ENCODE measurements at regions not wholly inside any gene's neighbourhood (a gene's known extent, or its start where the extent isn't known, plus 50 kb on each side); places are given as distances from the start of the nearest gene placed in this dataset.

DNA sequence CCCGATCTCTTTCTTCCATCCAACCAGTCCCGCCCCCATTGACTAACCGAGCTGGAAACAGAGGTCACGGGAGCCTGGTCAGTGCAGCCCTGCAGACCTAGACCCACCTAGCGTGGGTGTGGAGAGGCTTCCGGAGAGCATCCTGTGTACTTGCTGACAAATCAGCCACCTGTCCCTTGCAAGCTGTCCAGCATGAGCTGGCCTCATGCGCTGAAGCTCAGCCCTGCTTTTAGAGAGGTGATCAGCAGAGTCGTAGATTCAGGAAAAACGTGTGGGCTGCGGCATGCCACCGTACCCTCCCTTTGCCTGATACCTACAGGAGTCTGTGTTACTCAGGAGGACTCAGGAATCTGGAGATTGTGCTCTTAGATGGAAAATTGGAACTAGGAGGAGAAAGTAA, 80.3 kb upstream of the UQCRFS1 start:
- DNase-seq, result no peak

DNA sequence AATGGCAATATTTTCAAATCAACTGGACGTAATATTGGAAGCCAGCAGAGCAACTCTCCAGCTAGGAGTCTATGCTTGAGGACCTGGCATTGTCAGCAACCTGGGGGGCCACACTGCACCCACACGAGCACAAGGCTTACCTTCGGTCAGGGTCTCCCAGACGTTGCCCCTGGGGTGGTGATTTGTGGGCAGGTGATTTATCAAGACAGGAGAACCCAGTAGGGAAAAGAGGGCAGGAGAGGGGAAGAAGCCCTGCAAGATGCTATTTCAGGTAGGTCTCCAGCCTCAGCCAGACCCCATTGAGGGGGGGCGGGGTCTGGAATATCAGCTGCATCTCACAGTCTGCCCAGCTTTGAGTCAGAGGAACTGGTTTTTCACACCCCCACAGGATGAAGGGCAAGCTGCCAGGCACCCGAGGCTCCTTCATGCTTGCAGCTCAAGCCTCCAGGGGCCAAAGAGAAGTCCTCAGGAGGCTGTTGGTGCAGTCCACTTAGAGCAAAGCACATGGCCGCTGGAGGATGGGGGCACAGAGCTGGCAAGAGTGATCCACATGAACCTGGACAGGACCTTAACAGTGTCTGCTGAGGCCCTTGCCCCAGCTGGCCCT, 80.9 kb upstream of the UQCRFS1 start:
- DNase-seq, result no peak

DNA sequence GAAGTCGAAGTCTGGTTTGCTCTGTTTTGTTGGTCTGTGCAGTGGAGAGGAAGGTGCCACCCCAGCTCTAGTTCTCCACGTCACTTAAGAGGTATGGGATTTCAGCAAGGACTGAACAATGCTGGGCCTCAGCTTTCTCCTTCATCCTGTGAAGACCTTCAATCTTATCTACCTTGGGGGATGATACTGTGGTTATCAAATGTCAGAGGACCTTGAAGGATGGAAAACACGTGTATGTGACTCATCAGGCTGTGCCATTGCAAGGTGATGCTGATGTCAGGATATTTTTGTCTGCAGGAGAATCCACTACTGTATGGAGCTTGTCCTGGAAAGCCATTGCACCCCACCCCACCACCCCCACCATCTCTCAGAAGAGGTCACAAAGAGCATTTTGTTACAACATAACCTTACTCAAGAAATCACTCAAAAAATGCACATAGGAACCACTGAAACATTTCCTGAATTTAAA, 81.4 kb upstream of the UQCRFS1 start:
- DNase-seq, result no peak

DNA sequence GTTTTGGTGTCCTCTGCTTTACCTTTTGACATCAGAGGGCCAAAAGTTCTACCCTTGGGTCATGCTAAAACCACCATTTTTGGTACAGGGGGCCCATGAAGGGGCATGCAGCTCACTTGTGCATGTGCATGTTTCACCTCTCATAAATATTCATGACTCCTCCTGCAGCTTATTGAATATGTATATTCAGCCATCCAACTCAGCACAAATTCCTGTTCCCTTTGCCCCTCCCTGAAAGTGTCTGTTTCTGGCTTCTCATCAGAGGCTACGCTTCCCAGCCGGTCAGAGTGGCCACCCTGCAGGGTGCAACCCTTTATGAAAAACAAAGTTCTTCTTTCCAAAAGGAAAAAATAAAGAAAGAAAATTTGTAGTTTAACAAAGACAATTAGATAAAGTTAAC, 82.3 kb upstream of the UQCRFS1 start:
- DNase-seq, result no peak

DNA sequence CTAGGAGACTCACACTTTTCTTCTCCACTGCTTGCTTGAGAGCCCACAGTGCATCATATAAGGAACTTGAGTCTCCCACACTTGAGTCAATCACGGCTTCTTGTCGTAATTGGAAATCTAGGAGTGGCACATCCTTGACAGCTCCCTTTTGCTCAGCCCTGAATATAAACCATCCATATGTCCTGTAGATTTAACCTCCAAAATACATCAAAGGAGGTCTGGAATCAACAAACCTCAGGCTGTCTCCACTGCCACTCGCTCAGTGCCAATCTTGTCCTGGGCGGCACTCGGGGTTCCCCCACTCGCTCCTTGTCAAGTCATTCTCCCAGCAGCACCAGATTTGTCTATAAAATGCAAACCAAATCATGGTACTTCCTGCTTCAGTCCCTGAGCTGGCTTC, 84.4 kb upstream of the UQCRFS1 start:
- DNase-seq, result no peak

DNA sequence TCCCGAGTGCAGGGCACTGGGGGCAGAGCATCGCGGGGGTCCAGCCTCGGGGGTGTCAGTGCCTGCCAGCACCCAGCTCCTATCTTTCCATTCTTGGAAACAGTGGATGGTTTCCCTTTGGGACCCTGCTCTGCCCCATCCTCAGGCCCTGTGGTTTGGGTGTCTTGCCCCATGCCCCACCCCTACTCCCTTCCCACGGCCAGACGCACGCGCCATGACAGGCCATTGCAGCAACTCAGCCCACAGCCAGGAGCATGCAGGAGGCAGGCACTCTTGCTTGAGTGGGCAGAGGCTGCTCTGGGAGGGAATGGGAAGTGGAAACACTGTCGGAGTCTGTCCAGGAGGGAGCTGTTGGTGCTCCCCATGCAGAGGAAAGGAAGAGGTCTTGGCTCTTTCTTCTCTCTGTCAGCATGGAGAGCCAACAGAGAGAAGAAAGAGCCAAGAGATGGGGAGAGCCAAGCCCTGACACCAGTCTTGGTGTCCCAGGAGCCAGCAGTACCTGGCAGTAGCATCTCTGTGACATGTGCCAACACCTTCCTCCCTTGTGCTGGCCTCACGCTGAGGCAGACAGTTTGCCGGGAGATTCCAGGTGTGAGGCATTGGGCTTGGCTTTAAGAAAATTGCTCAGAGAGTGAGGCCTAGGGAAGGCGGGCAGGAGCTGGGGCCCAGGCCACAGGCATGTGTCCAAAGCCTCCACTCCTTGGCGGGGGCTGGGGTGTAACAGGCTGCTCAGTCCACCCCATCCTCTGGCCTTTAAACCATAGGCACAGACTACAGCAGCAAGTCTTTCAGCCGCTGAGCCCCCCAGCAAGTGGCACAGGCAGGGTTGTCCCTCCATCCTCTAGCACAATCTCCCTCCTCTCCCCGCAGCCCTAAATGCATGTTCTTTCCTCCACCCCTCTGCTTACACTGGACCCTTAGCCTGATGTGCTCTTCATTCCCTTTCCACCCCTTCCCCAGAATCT, 86.7 kb upstream of the UQCRFS1 start:
- no peak for DNase-seq

DNA sequence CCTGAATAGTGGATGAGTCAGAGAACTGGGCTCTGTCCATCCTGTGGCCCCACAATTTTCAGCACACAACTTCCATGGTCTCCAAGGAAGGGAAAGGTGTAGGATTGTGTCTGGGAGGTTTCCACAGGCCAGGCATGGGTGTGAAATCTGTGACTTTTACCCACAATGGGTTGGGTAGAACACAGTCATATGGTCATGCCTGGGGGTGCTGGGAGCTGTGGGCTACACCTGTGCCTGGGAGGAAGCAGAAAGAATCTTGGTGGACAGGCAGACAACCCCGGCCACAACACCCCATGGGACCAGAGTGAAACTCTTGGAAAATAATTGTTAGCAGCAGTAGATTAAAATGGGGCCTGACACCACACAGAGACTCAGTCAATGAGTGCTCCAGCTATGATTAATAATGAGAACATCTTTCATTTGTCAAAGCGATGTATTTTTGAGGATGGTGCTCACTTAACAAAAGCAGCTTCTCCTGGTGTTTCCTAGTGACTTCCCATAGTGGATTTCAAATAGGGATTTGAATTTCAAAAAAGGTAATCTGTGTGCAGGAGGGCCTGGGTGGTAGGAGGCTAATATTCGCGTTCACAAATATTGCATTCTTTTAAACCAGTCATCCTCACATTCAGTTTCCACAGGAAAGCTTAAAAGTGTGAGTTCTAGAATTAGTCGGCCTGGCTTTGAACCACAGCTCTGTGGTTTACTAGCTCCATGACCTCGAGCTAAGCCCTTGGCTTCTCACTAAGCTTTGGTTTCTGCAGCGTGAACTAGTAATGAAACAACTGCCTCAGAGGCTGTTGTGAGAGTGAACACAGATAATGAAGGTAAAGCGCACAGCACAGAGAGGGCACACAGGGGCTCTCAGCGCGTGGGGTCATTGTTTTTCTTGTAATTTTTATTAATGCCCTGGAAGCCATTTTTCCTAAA, 89.3 kb upstream of the UQCRFS1 start:
- DNase-seq, result no peak

DNA sequence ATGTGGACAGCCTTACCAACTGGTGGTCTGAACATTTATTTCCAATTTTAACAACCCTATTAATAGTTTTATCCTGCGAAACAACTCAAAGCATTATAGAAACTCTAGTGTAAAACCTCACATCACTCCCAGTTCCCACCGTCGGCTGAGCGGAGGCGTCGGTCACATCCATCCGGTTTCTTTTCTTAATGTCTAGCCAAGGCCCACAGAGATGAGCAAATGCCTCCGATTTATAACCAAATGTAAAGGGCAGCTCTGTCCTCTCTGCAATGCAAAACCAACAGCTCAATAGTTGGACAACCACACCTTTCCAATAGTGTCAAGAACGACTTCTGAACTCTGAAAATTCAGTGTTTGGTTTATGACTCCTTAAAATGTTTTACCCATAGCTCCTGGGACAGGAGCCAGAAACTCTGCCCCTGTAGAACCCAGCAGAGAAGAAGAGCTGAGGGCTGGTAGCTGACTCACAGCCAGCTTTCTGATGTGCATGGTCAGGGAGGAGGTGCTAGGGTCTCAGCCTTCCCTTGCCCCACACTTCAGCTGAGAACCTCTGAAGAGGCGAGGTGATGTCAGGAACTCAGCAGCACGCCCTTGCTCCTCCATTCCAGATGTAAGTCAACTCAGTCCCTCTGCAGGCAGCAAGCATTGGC, 90.2 kb upstream of the UQCRFS1 start:
- DNase-seq, result no peak

DNA sequence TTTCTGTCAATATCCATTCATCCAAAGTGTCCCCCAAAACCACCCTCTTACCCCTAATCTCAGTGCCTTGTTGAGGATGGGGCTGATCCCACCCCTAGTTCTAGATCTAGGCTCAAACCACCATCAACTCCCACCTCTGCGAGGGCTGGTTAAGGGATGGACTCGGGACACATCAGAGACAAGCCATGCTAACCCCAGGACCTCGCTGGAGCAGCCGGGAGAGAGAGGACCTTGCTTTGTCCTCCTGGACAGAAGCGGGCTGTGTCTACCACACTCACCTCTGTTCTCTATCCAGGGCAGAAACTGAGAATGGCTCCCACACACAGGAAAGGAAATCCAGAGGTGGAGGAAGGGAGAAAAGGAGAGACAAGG, 90.8 kb upstream of the UQCRFS1 start:
- DNase-seq, result no peak

DNA sequence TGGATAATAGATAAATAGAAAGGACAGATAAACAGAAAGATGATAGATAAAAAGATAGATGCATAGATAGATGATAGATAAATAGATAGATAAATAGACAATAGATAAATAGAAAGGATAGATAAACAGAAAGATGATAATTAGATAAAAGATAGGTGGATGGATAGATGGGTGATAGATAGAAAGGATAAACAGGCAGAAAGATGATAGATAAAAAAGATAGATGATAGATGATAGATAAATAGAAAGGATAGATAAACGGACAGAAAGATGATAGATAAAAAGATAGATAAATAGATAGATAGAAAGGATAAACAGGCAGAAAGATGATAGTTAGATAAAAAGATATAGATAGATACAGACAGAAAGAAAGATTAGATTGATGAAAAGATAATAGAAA, 92.3 kb upstream of the UQCRFS1 start:
- DNase-seq, result no peak

DNA sequence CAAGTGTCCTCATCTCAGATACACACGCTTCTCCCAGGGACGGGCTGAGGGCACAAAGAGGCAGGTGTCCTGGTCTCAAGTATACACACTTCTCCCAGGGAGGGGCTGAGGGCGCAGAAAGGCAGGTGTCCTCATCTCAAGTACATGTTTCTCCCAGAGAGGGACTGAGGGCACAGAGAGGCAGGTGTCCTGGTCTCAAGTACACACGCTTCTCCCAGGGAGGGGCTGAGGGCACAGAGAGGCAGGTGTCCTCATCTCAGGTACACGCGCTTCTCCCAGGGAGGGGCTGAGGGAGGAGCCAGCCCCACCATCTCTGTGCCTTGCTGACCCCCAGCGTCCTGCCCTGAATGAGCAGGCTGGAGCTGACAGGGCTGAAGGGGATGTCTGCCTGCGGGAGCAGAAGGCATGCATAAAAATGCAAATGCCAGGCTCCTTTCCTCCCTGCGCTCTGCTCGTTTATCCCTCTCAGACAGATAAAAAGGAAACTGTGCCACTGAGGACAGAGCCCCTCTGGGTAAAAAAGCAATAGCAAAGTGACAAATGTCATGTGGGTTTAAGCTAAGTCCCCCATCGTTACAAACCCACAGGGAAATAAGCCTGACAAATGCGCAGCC, 96.1 kb upstream of the UQCRFS1 start:
- DNase-seq, result no peak

DNA sequence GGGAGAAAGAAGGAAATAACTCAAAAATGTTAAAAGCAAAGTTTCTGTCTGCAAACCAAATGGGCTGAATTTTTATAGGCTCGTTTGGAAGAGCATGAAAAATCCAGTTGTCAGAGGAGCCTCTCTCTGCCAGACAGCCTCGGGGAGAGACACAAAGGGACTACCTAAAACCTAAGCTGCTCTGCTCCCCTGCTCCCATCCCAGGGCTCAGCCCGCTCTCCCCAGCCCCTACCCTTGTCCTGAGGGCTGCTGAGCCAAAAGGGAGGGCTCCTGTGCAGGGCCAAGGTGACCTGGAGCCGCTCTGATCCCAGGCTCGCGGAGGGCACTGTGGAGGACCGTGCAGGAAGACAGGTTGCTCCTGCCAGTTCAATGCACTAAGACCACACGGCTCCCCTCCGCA, 96.7 kb upstream of the UQCRFS1 start:
- DNase-seq, result no peak

DNA sequence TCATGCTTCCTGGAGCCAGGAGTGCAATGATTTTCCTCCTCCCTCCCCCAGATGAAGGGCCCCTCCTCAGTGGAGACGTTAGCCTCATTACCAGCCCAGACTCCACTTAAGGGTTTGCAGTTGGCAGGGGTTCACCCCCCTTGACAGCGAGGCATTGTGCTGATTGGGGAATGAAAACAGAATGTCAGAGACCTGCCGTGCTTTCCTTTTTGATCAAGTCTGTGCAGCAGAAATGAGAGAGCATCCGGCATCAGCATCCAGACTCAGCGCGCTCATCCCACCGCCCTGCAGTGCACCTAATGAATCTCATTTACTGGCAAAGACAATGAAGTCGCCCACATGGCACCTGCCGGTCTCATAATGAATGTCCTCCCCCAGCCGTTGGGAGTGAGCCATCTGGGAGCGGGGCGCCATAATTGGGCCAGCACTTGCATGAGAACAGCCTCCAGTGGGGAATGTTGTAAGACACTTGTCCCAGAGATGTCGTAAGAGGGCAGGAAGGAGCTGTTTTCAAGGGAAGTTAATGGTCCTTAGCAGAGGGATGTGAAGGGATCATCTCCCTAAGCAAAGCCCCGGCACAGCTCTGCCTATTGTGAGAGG, 98.3 kb upstream of the UQCRFS1 start:
- DNase-seq, result peak in 1 of 2 experiments; percentile 35

DNA sequence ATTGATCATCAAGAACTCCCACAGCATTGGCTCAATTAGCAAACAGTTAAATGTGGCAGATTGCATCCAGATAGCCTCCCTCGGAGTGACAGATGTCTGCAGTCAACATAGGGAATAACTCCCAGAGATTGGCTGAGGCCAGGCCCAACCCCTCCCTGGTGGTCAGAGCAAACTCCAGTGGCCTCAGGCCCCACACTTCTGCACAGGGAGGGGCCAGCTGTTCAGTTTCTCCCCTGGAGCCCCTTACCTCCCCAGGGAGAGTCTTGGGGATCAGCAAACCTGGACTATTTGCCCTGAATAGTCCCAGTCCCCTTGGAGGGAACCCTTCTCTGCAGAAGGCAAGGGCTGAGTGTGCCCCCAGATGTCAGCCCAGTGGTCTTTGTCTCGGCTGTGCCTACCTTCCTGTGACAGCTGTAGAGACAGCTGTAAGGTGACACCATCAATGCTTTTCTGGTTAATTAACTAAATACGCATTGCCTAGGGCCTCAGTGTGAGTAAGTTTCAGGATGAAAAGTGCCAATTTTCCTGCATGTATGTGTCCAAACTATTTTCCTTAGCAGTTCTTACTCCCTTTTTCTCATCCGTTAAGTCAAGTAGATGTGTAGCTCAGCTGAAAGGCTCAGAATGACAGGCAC, 102.7 kb upstream of the UQCRFS1 start:
- DNase-seq, result peak in 1 of 2 experiments; percentile 10

DNA sequence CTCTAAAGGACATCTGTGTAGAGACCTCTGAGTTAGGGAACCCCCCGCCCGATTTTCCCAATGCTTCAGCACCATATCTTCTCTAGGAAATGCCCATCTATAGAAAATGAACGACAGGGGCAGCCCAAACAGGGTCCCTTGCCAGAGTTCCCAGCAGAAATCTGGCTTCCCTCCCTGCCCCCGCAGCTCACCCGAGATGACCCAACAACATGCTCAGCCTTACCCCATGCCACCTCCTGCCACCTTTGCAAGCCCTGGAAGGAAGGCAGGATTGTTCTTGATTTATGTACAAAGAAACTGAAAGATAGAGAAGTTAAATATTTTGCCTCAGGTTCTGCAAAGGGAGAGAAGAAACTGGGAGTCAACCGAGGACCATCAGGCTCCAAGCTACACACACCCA, 105.6 kb upstream of the UQCRFS1 start:
- no peak for DNase-seq

DNA sequence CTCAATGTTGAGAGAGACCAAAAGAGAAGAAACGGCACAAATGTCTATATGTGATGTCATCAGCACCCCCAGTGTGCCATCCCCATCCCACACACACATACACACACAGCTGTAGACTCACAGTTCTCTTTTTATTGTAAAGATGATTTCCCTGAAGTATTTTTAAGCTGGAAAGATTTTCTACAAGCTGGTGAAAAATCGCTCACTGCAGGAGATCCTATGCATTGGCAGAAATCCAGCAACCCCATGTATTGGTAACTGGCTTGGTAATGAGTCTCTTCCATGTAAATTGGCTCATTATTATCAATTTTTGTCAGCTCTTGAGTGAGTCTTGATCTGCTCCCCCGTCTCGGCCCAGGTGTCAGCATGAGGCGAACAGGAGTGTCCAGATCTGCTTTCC, 107.1 kb upstream of the UQCRFS1 start:
- peak in 1 of 2 experiments; percentile 6 for DNase-seq

DNA sequence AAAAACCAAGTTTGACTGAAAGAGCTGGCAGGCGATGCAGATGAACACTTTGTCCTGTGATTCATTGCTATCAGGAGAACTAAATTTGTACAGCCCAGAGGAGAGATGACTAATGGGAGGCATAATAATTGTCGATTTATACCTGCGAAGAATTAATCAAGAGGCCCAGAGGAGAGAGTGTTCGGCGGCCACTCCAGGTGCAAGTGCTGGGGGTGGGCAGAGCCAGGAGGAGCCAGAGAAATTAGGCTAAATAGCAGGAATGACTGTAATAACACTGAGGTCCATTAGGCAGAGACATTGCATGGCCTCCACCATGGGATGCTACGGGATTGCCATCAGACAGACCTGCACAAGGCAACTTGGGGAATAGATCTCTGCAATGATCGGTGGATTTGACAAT, 107.7 kb upstream of the UQCRFS1 start:
- no peak for DNase-seq

DNA sequence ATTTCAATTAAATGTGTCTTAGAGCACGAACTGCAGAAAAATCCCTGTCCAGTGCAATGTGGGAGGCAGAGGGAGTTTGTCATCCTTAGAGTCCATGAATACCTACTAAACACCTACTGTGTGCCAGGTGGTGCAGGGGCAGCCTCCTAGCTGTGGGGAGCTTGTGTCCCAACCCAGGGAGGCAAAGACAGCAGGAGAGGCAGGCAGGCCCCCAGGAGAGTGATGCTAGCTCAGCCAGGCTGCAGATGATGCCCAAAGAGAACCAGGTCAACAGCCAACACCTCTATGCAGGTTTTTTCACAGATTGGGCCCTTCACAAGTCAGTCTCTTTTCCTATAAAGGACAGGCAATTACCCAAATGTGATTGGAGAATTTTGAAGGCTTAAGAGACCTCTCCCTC, 108.2 kb upstream of the UQCRFS1 start:
- DNase-seq, result no peak

DNA sequence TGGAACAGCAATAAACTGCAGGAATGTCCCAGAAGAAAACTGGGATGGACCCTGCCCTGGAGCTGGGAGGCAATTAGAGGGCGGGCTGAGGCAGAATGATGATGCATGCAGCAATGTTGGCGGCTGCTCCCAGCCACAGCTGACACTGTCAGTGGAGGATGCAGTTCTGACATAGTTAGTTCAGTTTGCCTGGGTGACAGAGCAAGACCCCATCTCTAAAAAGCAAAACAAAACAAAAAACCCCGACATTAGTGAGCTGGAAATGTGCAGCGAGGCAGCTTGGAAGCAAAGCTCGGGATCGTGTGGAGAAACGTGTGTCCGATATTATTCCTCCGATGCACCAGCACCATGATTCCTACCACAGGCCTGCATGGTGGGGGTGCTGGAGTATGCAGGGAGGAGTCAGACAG, 110.1 kb upstream of the UQCRFS1 start:
- DNase-seq, result no peak

DNA sequence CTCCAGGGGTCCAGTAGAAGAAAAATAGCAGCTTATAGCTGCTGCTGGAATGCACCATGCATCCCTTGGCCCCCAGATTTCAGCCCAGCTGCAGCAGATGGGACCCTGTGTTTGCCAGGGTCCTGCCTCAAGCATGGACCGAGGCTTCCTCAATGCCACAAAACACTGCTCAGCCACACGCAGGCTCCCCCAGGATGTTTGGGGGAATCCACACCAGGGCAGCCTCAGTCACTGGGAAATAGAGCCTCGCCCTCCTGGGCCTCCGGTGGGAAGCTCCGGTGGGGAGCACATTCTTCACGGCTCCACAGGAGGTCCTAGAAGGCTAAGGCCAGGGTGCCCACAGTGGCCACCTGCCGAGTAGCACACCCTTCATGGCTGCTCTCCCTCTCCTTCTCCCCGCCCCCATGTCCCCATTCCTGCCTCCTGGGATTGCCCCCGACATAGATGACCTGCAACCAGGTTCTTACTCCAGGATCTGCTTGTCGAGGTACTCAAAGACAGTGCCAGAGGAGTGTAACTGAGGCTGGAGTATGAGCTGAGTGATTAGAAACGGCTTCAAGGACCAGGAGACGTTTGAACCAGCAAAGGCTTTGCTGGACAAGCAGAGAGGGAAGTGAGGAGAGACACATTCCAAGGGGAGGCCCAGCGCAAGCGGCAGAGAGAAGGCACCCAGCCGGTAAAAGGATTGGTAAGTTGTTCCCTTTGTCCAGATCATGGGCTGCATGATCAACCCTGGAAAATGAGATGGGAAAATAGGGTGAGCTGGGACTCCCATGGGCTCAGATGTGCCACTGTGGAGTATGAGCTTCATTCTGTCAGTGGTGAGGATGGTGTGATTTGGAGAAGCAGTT, 110.7 kb upstream of the UQCRFS1 start:
- no peak for DNase-seq
